ENCODE measurements at regions not wholly inside any gene's neighbourhood (a gene's known extent, or its start where the extent isn't known, plus 50 kb on each side); places are given as distances from the start of the nearest gene placed in this dataset.

GRCh38 chr12:132417741-132418140, 72.2 kb upstream of the FBRSL1 start:
- DNase-seq (ENCODE audit: low read depth, low spot score) = no peak
- in situ Hi-C loops (cut with HindIII; ENCODE audit: low sequenced_read_pairs) = no loop called here
- no peak overlapping the region for H3K4me3 ChIP-seq (ENCODE audit: low read depth, low read length)
- no peak for TF ChIP-seq CTCF (IDR thresholded peaks at IDR 0.05; ENCODE audit: low read depth, low read length)

GRCh38 chr12:132416827-132417226, 73.1 kb upstream of the FBRSL1 start:
- in situ Hi-C loops (cut with HindIII; ENCODE audit: low sequenced_read_pairs) = no loop called here

GRCh38 chr12:132416121-132416673, 73.8 kb upstream of the FBRSL1 start:
- no peak for DNase-seq (ENCODE audit: low read depth, low spot score)
- TF ChIP-seq CTCF (IDR thresholded peaks at IDR 0.05; ENCODE audit: low read depth, low read length) = no peak
- H3K4me3 ChIP-seq (ENCODE audit: low read depth, low read length) = no peak overlapping the region
- in situ Hi-C loops (cut with HindIII; ENCODE audit: low sequenced_read_pairs) = no loop called here

More at GRCh38 chr12:132416827-132417226, 73.1 kb upstream of the FBRSL1 start:
- DNase-seq (ENCODE audit: low read depth, low spot score) = no peak
- TF ChIP-seq CTCF (IDR thresholded peaks at IDR 0.05; ENCODE audit: low read depth, low read length) = no peak
- no peak overlapping the region for H3K4me3 ChIP-seq (ENCODE audit: low read depth, low read length)

- no peak for TF ChIP-seq CTCF (IDR thresholded peaks at IDR 0.05; ENCODE audit: low read depth, low read length)
- DNase-seq (ENCODE audit: low read depth, low spot score) = no peak
- in situ Hi-C loops (cut with HindIII; ENCODE audit: low sequenced_read_pairs) = no loop called here
- no peak overlapping the region for H3K4me3 ChIP-seq (ENCODE audit: low read depth, low read length)
These were observed 74.4 kb upstream of the FBRSL1 start for GRCh38 chr12:132415327-132416120.

GRCh38 chr12:132414634-132415326, 75.2 kb upstream of the FBRSL1 start:
- peak; percentile 61 for DNase-seq (ENCODE audit: low read depth, low spot score)
- H3K4me3 ChIP-seq (ENCODE audit: low read depth, low read length) = no peak overlapping the region
- TF ChIP-seq CTCF (IDR thresholded peaks at IDR 0.05; ENCODE audit: low read depth, low read length) = peak; percentile 94
- in situ Hi-C loops (cut with HindIII; ENCODE audit: low sequenced_read_pairs) = no loop called here

GRCh38 chr12:132413931-132414588, 75.9 kb upstream of the FBRSL1 start:
- DNase-seq (ENCODE audit: low read depth, low spot score) = no peak
- peak; percentile 70 for TF ChIP-seq CTCF (IDR thresholded peaks at IDR 0.05; ENCODE audit: low read depth, low read length)
- in situ Hi-C loops (cut with HindIII; ENCODE audit: low sequenced_read_pairs) = no loop called here
- no peak overlapping the region for H3K4me3 ChIP-seq (ENCODE audit: low read depth, low read length)

Measured in astrocyte of the spinal cord (primary cell).